Caco-2 (cell line): ENCODE measurements at regions not wholly inside any gene's neighbourhood (a gene's known extent, or its start where the extent isn't known, plus 50 kb on each side); places are given as distances from the start of the nearest gene placed in this dataset.

Experiments
- BruUV-seq: library from RNA; stranded (reverse); fragments of 400-500 nt; replicated peaks from 2 replicates; lab custom pipeline; 2021; lab: Mats Ljungman, UMichigan
- CTCF ChIA-PET: fragments of 300-600 bp; sonication (Branson Sonifier 250); formaldehyde crosslinking; loops from one replicate; lab custom pipeline; 2022; ENCODE audit warnings: antibody characterized with exemption; lab: Charles Lee
- POLR2A ChIA-PET: fragments of 300-600 bp; sonication (Branson Sonifier 250); formaldehyde crosslinking; loops from one replicate; lab custom pipeline; 2022; ENCODE audit warnings: antibody characterized with exemption; lab: Charles Lee
- DNase-seq, 2 experiments: peaks; one replicate each; pipeline versions ENCODE4 v3.0.0 to v3.0.0-alpha.2; 2020 to 2022
- H3K27me3 ChIP-seq: replicated peaks from 2 replicates; pipeline ENCODE4 v1.6.0; 2011; ENCODE audit warnings: low read length; ENCODE audit not compliant: control insufficient read depth, insufficient read depth
- H3K36me3 ChIP-seq: 2 replicates; pipeline ENCODE4 v1.5.1; 2011; ENCODE audit warnings: low read length; ENCODE audit not compliant: control insufficient read depth, insufficient read depth
- H3K4me1 ChIP-seq: fragments of 250-450 bp; sonication (Bioruptor Pico); 2 replicates; pipeline ENCODE4 v1.5.1; 2020; ENCODE audit warnings: mild to moderate bottlenecking
- H3K4me3 ChIP-seq: 2 replicates; pipeline ENCODE4 v1.5.1; 2011; ENCODE audit warnings: low read depth, mild to moderate bottlenecking, control low read depth, low read length
- H3K9me3 ChIP-seq: fragments of 250-450 bp; sonication (Bioruptor Pico); 2 replicates; pipeline ENCODE4 v1.5.1; 2020; ENCODE audit warnings: mild to moderate bottlenecking, moderate library complexity
- H3K27ac Mint-ChIP-seq: one replicate; pipeline ENCODE4 v1.8.0; 2022; ENCODE audit warnings: mixed read lengths; ENCODE audit not compliant: unreplicated experiment
- H3K27me3 Mint-ChIP-seq: one replicate; pipeline ENCODE4 v1.8.0; 2022; ENCODE audit warnings: mixed read lengths; ENCODE audit not compliant: insufficient read depth, unreplicated experiment
- H3K36me3 Mint-ChIP-seq: one replicate; pipeline ENCODE4 v1.8.0; 2022; ENCODE audit warnings: mild to moderate bottlenecking, mixed read lengths; ENCODE audit not compliant: insufficient read depth, unreplicated experiment
- H3K4me1 Mint-ChIP-seq: one replicate; pipeline ENCODE4 v1.8.0; 2022; ENCODE audit warnings: low read depth, mixed read lengths; ENCODE audit not compliant: unreplicated experiment
- H3K4me3 Mint-ChIP-seq: one replicate; pipeline ENCODE4 v1.8.0; 2022; ENCODE audit warnings: mild to moderate bottlenecking, moderate library complexity, mixed read lengths; ENCODE audit not compliant: unreplicated experiment
- H3K9me3 Mint-ChIP-seq: one replicate; pipeline ENCODE4 v1.8.0; 2022; ENCODE audit warnings: mixed read lengths; ENCODE audit not compliant: unreplicated experiment
- CTCF ChIP-seq, 2 experiments: fragments of 200-600 bp in 1 of 2; IDR thresholded peaks; 1 replicate in 1 of 2; 2 replicates in 1 of 2; pipeline versions ENCODE4 v1.5.1 to v1.8.0; 2011 to 2022; ENCODE audit warnings: antibody characterized with exemption in 1 of 2, control low read depth in 1 of 2, inconsistent platforms in 1 of 2, low read depth in 1 of 2, low read length in 1 of 2, mild to moderate bottlenecking in 1 of 2, moderate library complexity in 1 of 2; ENCODE audit not compliant: insufficient read depth in 1 of 2, severe bottlenecking in 1 of 2, unreplicated experiment in 1 of 2
- intact Hi-C: fragments of 100-400 bp; cut with micrococcal nuclease; formaldehyde crosslinking; loops from one replicate; pipeline ENCODE4 v1.10.0; 2022; ENCODE audit not compliant: unreplicated experiment

DNA sequence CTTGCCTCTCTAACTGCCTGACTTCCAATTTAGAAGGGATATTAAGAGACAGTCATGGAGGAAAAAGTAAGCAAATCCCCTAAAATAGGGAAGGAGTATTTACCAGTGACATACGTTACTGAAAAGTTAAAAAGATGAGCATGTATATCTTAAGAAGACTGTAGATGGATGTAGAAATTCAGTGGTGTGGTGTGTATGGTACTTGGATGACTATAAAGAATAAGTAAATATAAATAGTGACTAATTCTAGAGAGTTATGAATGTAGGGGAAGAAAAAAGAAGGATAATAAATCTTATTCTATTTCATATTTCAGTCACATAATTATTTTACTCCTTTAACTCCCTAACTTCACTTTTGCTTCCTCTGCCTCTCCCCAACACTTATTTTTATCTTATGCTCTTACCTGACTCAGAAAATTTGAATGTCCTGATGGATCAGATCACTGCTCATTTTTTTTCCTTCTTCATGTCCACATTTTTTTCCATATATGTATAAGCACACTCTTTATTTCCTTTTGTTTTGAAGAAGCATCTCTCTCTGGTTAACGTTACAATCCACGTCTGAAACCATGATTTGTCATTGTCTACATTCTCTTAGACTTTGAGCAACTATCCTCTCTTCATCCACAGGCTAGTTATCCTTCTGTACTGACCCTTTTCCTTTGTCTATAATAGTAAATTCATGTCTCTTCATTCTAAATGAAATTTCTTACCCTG, 422.7 kb upstream of the SYT1 start:
- Mint-ChIP-seq H3K27me3 (peaks cover 5% of the 10 kb centered on the region), H3K9me3 (no peaks in the 10 kb centered on the region), H3K4me1 (no peaks in the 10 kb centered on the region), H3K4me3 (no peak overlapping the region), H3K36me3 (no peaks in the 10 kb centered on the region), H3K27ac (no peak overlapping the region)
- TF ChIP-seq CTCF (IDR thresholded peaks at IDR 0.05; ENCODE audit: insufficient read depth in 1 of 2, low read depth in 1 of 2, low read length in 1 of 2, severe bottlenecking in 1 of 2, unreplicated experiment in 1 of 2), result no peak
- no peak for DNase-seq
- Histone ChIP-seq H3K36me3 (no peaks in the 10 kb centered on the region), H3K9me3 (no peaks in the 10 kb centered on the region), H3K4me3 (no peak overlapping the region), H3K4me1 (no peaks in the 10 kb centered on the region), H3K27me3 (no peaks in the 10 kb centered on the region; the same call in 1 of the 2 replicates)
- CTCF ChIA-PET, result no interaction called here
- no TSS peak for BruUV-seq
- POLR2A ChIA-PET, result no interaction called here
- intact Hi-C loops, result no loop called here

- no peak overlapping the region for H3K4me3 ChIP-seq
Observed at GRCh38 chr12:78442454-78442801, 422.1 kb upstream of the SYT1 start.

DNA sequence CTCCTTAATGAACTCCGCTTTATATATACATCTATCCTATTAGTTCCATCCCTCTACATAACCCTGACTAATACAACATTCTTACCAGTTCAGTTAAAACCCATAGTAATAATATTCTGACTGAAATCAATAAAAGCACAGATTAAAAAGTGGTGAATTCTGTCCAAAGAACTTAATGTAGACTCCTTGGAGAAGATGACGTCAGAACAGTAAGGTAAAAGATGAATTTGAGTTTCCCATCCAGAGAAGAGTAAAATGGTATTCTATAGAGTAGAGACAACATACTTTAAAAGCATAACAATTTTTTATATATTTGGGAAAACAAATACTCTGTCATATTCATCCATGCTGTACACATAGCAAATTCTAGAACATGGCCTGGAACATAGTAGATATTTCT, 418.0 kb upstream of the SYT1 start:
- no peaks in the 10 kb centered on the region for H3K36me3 Mint-ChIP-seq
- no peak overlapping the region for H3K27ac Mint-ChIP-seq
- no peak overlapping the region for H3K4me3 Mint-ChIP-seq
- intact Hi-C loops, result no loop called here
- no peak for TF ChIP-seq CTCF (IDR thresholded peaks at IDR 0.05; ENCODE audit: insufficient read depth in 1 of 2, low read depth in 1 of 2, low read length in 1 of 2, severe bottlenecking in 1 of 2, unreplicated experiment in 1 of 2)
- H3K4me1 ChIP-seq, result no peaks in the 10 kb centered on the region
- no peaks in the 10 kb centered on the region for H3K36me3 ChIP-seq
- no peaks in the 10 kb centered on the region; the same call in 1 of the 2 replicates for H3K27me3 ChIP-seq
- ChIA-PET POLR2A (no interaction called here), CTCF (no interaction called here)
- peaks cover 5% of the 10 kb centered on the region for H3K27me3 Mint-ChIP-seq
- H3K9me3 Mint-ChIP-seq, result no peaks in the 10 kb centered on the region
- no peak overlapping the region for H3K4me3 ChIP-seq
- no TSS peak for BruUV-seq
- no peaks in the 10 kb centered on the region for H3K9me3 ChIP-seq
- H3K4me1 Mint-ChIP-seq, result no peaks in the 10 kb centered on the region
- DNase-seq, result no peak

More at GRCh38 chr12:78442454-78442801, 422.1 kb upstream of the SYT1 start:
- Mint-ChIP-seq H3K4me1 (no peaks in the 10 kb centered on the region), H3K36me3 (no peaks in the 10 kb centered on the region), H3K27ac (no peak overlapping the region), H3K27me3 (peaks cover 5% of the 10 kb centered on the region), H3K4me3 (no peak overlapping the region), H3K9me3 (no peaks in the 10 kb centered on the region)
- TF ChIP-seq CTCF (IDR thresholded peaks at IDR 0.05; ENCODE audit: insufficient read depth in 1 of 2, low read depth in 1 of 2, low read length in 1 of 2, severe bottlenecking in 1 of 2, unreplicated experiment in 1 of 2), result no peak
- H3K27me3 ChIP-seq, result no peaks in the 10 kb centered on the region; the same call in 1 of the 2 replicates
- no TSS peak for BruUV-seq
- ChIA-PET CTCF (no interaction called here), POLR2A (no interaction called here)
- no peaks in the 10 kb centered on the region for H3K4me1 ChIP-seq
- intact Hi-C loops, result no loop called here
- no peaks in the 10 kb centered on the region for H3K9me3 ChIP-seq
- no peak for DNase-seq
- H3K36me3 ChIP-seq, result no peaks in the 10 kb centered on the region
